DMS53 (cell line): ENCODE measurements at regions not wholly inside any gene's neighbourhood (a gene's known extent, or its start where the extent isn't known, plus 50 kb on each side); places are given as distances from the start of the nearest gene placed in this dataset.

Experiments used
- DNase-seq: peaks from one replicate; lab custom pipeline; 2025; lab: John Stamatoyannopoulos, UW

GRCh38 chr18:78724214-78724914 lies 255.3 kb upstream of the SALL3 start:
- no peak for DNase-seq

GRCh38 chr18:78725426-78725825 lies 254.2 kb upstream of the SALL3 start:
- no peak for DNase-seq

- no peak for DNase-seq
Observed at GRCh38 chr18:78726326-78727056, 253.1 kb upstream of the SALL3 start.

DNA sequence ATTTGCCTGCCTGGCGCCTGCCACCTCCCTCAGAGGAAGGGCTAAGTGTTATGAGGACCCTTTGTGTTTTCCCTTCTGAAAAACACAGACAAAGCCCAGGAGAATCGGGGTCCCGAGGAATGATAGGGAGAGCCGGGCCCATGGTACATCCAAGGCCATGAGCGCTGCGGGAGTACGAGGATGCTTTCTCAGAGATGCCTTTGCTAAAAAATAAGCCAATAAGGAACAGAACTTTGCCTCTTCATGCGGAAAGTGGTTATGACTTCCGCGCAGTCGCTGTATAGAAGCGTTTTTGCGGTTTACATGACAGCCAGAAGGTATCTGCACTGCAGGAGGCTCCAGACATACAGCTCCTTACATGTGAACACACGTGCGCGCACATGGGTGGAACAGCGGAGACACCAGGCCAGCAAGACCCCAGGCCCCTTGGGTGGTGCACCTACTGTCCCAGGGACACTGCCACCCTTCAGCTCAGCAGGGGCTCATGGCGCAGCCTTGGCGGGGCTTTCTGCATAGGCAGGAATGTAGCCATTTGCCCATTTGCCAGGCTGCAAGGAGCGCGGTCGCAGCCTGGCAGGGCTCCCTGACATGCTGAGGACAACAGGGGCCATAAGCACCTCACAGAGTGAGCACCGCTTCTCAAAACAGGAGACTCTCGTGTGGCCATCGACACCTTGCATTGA lies 252.4 kb upstream of the SALL3 start:
- no peak for DNase-seq

DNA sequence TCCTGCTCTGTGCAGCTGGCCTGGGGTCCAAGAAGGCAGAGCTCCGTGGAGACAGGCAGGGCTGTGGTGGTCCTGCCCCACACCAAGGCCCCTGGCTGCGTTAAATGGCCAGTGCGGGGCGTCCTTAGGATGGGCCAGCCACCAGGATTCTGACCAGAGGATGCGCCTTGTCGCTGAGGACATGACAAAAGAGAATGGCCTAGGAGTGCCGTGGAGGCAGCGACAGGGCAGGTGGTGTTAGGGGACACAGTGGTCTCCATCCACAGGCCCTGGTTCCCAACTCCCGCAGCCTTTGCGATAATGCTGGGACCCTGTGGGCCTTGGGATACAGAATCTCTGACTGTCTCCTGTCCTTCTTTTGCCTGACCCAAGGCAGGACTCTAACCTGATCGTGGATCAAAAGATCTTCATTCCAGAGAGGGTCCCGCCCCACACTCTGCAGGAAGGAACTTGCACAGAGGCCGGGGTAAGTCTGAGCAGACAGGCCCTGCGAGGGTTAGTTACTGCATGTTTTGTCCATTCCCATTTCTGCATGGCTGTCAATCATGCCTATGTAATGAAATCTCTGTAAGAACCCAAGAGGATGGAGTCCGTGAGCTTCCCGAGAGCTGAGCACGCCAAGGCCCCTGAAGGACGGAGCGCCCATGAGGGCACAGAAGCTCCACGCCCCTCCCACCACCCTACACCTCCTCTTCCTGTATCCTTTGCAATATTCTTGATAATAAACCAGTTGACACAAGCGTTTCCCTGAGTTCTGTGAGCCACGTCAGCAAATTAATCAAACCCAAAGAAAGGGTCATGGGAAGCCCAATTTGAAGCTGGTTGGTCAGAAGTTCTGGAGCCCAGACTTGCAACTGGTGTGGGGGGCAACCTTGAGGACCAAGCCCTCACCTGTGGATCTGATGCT lies 251.5 kb upstream of the SALL3 start:
- DNase-seq, result no peak

GRCh38 chr18:78728784-78729467 lies 250.7 kb upstream of the SALL3 start:
- DNase-seq, result no peak

GRCh38 chr18:78730546-78730945 lies 249.1 kb upstream of the SALL3 start:
- no peak for DNase-seq

GRCh38 chr18:78731016-78731397 lies 248.6 kb upstream of the SALL3 start:
- no peak for DNase-seq

DNA sequence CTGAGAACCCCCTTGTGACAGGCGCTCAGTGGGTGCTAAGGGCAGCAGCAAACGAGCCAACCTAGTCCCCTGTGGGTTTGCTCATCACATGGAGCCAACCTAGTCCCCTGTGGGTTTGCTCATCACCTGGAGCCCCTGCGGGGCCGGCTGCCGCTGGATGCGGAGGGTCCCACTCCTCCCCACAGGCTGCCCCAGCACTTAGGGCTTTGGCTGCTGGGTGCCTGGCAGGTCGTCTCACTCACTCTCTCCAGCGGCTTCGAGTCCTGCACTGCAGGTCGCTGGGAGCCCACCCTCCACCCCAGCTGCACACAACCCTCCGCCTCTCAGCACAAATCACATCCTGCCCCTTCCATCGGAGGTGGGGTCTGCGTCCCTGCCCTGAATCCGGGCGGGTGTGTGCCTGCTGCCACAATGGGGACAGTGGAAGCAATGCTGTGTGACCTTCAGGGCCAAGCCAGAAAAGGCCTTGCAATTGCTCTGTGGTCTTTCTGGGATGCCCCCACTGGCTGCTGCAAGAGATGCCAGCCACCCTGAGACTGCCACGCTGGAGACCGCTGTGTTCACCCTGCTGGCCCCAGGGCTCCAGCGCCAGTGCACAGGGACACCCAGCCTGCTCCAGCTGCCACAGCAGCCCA lies 248.1 kb upstream of the SALL3 start:
- no peak for DNase-seq

GRCh38 chr18:78732273-78733210 lies 247.1 kb upstream of the SALL3 start:
- DNase-seq, result no peak

DNA sequence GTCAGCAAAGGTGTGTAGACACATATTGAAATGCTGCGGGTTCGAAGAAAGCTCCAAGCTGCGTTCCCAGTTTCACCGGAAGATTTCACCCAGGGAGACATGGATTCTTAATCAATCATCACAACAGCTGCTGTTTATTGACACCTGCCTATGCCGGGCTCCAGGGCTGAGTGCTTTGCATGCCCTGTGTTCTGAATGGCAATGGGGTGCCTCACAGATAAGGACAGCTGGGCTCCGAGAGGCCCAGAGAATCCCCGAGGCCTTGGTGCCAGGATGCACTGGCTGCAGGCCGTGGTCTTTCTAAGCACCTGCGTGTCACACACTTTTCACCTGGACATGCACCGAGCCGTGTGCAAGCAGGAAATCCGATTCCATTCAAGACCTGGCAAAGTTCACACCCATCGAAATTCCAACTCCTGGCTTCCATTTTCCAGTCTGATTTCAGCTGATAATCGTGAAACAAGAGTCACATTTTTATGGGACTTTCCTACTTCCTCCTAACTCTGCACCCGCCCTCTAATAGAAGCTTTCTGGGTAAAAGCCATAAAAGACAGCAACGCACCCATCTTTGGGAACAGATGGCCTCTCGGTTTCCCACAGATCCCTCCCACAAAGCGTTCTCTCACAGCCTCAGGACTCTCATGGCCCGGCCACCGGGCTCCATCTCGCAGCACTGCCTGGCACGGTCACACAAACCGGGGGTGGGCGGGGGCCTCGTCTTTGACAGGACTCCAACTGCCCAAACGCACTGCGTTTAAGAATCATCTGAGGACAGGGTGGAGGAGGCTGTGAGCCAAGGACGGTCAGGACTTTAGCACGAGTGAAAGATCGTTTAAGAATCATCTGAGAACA lies 245.6 kb upstream of the SALL3 start:
- no peak for DNase-seq

DNA sequence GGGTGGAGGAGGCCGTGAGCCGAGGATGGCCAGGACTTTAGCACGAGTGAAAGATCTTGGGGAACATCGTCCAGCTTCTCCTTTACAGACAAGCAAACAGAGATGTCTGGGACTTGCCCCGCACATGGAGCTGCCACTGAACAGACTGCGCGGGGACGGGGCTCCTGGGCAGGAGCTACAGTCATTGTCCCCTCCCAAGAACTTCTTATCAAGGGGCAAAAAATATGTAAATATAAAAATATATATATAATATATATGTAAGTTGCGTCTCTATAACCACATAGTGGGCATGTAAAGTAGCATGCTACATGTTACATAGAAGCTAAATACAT lies 245.0 kb upstream of the SALL3 start:
- DNase-seq, result no peak

- DNase-seq, result no peak
Observed at GRCh38 chr18:78735131-78736014, 244.2 kb upstream of the SALL3 start.

- no peak for DNase-seq
Observed at GRCh38 chr18:78736015-78736690, 243.5 kb upstream of the SALL3 start.

DNA sequence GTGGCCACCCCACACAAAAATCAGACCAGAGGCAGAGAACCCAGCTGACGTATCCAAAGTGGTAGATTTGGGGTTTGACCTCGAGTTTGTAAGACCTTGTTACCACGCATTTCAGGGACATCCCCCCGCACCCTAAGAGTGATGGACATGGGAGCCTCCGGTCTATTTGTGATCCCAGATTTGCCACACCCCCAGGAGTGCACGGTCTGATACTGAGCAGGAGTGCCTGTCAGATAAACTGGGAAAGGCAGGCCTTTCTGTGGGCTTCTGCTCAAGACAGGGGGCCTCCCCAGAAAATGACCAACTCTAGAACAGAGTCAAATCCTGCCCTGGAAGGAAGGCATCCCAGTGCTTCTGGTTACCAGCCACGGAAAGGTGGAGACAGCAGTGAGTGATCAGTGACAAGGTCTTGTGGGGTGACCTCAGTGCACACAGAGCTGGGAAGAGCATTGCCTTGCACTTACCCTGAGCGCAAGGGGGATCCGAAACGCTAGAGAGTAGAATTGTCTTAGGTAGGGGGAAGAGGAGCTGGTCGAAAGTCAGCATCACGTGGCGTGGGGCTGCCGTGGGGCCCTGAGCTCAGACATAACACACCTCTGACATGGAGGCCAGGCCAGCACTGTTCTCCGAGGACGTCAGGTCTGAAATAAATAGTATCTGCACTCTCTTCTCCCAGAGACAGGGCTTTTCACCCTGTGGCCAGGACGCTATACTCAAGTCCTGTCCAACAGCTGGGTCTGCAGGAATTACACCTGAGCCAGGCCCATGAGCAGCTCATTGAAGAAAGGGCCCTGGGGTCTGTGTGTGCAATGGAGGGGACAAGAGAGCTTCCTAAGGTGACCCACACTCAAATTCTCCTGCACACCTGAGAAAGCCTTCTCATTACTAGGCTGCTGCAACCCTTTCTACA lies 242.4 kb upstream of the SALL3 start:
- no peak for DNase-seq

DNA sequence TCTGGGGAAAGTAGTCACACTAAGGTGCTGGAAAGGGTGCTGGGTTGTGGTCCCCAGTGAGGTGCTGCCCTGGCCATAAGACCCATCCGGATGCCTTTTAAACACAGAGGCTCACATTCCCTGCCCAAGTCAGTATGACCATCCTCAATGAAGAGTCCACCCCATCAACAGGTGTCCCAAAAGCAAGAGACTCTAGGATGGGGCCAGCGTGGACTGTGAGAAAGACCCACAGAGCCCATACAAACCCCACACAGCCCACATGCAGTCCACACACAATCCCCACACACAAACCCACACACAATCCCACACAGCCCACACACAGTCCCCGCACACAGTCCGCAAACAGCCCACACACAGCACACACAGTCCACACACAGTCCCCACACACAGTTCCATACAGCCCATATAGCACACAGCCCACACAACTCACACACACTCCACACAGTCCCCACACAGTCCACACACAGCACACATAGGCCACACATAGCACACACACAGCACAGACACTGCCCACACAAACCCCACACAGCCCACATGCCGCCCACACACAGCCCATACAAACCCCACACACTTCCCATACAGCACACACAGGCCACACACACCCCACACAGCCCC lies 241.4 kb upstream of the SALL3 start:
- no peak for DNase-seq
